ENCODE measurements at regions not wholly inside any gene's neighbourhood (a gene's known extent, or its start where the extent isn't known, plus 50 kb on each side); places are given as distances from the start of the nearest gene placed in this dataset.

GRCh38 chr1:199551967-199552565 lies 475.4 kb upstream of the NR5A2 start:
- no peak overlapping the region for H3K4me3 ChIP-seq (ENCODE audit: low read depth, low read length)
- DNase-seq (ENCODE audit: low read depth): peak; percentile 30
- TF ChIP-seq CTCF (conservative IDR thresholded peaks at IDR 0.05; ENCODE audit: low read depth, low read length): peak; percentile 91

- no peak for TF ChIP-seq CTCF (conservative IDR thresholded peaks at IDR 0.05; ENCODE audit: low read depth, low read length)
- no peak overlapping the region for H3K4me3 ChIP-seq (ENCODE audit: low read depth, low read length)
- DNase-seq (ENCODE audit: low read depth): no peak
These were observed 474.4 kb upstream of the NR5A2 start for GRCh38 chr1:199553104-199553503.

GRCh38 chr1:199561334-199561733 lies 466.2 kb upstream of the NR5A2 start:
- DNase-seq (ENCODE audit: low read depth): no peak
- no peak overlapping the region for H3K4me3 ChIP-seq (ENCODE audit: low read depth, low read length)
- TF ChIP-seq CTCF (conservative IDR thresholded peaks at IDR 0.05; ENCODE audit: low read depth, low read length): no peak

- TF ChIP-seq CTCF (conservative IDR thresholded peaks at IDR 0.05; ENCODE audit: low read depth, low read length): no peak
- DNase-seq (ENCODE audit: low read depth): no peak
- no peak overlapping the region for H3K4me3 ChIP-seq (ENCODE audit: low read depth, low read length)
These were observed 454.5 kb upstream of the NR5A2 start for GRCh38 chr1:199573047-199573446.

GRCh38 chr1:199574950-199575349 lies 452.6 kb upstream of the NR5A2 start:
- DNase-seq (ENCODE audit: low read depth): no peak
- TF ChIP-seq CTCF (conservative IDR thresholded peaks at IDR 0.05; ENCODE audit: low read depth, low read length): no peak
- no peak overlapping the region for H3K4me3 ChIP-seq (ENCODE audit: low read depth, low read length)

- DNase-seq (ENCODE audit: low read depth): no peak
- no peak overlapping the region for H3K4me3 ChIP-seq (ENCODE audit: low read depth, low read length)
- no peak for TF ChIP-seq CTCF (conservative IDR thresholded peaks at IDR 0.05; ENCODE audit: low read depth, low read length)
These were observed 447.2 kb upstream of the NR5A2 start for GRCh38 chr1:199580300-199580699.

GRCh38 chr1:199585392-199585791 lies 442.1 kb upstream of the NR5A2 start:
- TF ChIP-seq CTCF (conservative IDR thresholded peaks at IDR 0.05; ENCODE audit: low read depth, low read length): no peak
- H3K4me3 ChIP-seq (ENCODE audit: low read depth, low read length): no peak overlapping the region
- DNase-seq (ENCODE audit: low read depth): no peak

Data from epithelial cell of proximal tubule (primary cell).